GM23248 (cell line): ENCODE measurements at regions not wholly inside any gene's neighbourhood (a gene's known extent, or its start where the extent isn't known, plus 50 kb on each side); places are given as distances from the start of the nearest gene placed in this dataset.
"Not testable (repeated sequence)": the region's sequence is repeated elsewhere in the genome, so short reads cannot be mapped to it uniquely, and the experiment has no call there.

Experiments
- EZH2 ChIP-seq: fragments of 200-600 bp; sonication (generic); IDR thresholded peaks from 2 replicates; pipeline ENCODE4 v1.6.1; 2018; ENCODE audit warnings: antibody characterized with exemption, mild to moderate bottlenecking; ENCODE audit not compliant: insufficient read depth, poor library complexity, severe bottlenecking
- EZH2phosphoT487 ChIP-seq: fragments of 200-600 bp; sonication (generic); IDR thresholded peaks from 2 replicates; pipeline ENCODE4 v1.6.1; 2018; ENCODE audit warnings: antibody characterized with exemption, moderate library complexity, mild to moderate bottlenecking, low read depth; ENCODE audit not compliant: insufficient read depth

DNA sequence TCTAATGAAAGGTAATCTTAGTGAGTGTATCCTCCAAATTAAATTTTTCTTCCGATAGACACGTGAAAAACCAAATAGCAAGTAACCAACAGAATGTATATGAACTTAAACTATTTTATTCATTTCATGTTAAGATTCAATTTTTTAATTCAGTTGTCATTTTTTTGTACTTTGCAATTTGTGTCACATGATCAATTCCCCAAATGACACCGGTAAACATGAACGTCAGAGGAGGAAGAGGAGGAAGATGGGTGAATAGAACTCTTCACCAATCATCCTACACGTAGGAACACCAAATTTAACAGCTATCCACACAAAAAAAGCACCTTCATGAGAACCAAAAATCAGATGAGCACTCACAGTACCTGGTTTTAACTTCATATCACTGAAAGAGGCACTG, 401.4 kb upstream of the MIR17HG start:
- TF ChIP-seq EZH2, EZH2phosphoT487: not testable (repeated sequence)
